DOHH2 (cell line): ENCODE measurements at regions not wholly inside any gene's neighbourhood (a gene's known extent, or its start where the extent isn't known, plus 50 kb on each side); places are given as distances from the start of the nearest gene placed in this dataset.

Experiments
- CTCF ChIP-seq: fragments of 200-600 bp; sonication (generic); IDR thresholded peaks from one replicate; pipeline ENCODE4 v1.5.1; 2014; ENCODE audit warnings: antibody characterized with exemption, mild to moderate bottlenecking, low read depth, low read length; ENCODE audit not compliant: poor library complexity, severe bottlenecking
- EZH2phosphoT487 ChIP-seq: fragments of 200-600 bp; sonication (generic); IDR thresholded peaks from 2 replicates; pipeline ENCODE4 v1.6.1; 2017; ENCODE audit warnings: borderline replicate concordance, mild to moderate bottlenecking, antibody characterized with exemption, low read length, moderate library complexity, mixed read lengths

- TF ChIP-seq CTCF: no peak
- no peak for TF ChIP-seq EZH2phosphoT487
Measured at GRCh38 chr5:14016549-14016948, 72.1 kb upstream of the DNAH5 start.
